NCI-H146 (cell line): ENCODE measurements at regions not wholly inside any gene's neighbourhood (a gene's known extent, or its start where the extent isn't known, plus 50 kb on each side); places are given as distances from the start of the nearest gene placed in this dataset.
"Not testable (repeated sequence)": the region's sequence is repeated elsewhere in the genome, so short reads cannot be mapped to it uniquely, and the experiment has no call there.

Experiments
- DNase-seq: peaks from one replicate; lab custom pipeline; 2025; lab: John Stamatoyannopoulos, UW

DNA sequence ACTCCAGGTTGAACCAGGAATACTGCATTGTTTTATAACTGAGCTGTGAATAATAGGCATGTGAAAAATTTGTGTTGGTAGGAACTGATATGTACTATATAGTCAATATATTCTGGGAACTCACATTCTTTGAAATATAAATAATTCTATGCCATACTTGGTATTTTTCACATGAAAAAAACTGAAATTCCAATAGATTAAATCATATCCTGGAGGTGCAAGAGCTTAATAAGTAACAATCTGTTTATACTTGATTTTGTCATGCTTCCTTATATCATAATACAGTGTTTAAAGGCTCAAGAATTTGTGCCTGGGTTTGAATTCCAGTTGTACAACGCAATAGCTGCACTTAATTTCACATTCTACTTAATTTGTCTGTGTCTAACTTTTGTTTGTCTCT, 387.0 kb downstream of the USP25 start:
- no peak for DNase-seq

- no peak for DNase-seq
Measured at GRCh38 chr21:16117331-16117730, 387.5 kb downstream of the USP25 start.

- no peak for DNase-seq
Measured at GRCh38 chr21:16117851-16118590, 388.2 kb downstream of the USP25 start.

GRCh38 chr21:16124378-16125138, 394.8 kb downstream of the USP25 start:
- DNase-seq, result no peak

DNA sequence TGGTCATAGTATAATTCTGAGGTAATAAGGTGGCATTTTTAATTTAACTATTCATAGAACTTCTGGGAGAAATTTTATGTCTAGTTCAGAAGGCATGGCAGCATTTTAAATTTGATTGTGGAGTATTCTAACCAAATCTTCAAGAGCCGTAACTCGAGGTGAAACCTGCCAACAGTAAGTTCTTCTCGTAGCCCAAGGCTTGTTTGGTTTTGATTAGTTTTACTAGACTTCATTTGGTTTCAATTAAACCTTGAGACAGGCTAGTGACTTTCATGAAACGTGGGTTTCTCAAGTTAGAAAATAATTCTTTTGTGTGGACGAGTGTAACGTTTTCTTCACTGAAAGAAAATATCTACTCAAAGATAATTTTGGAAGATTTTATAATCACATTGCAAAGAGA, 395.5 kb downstream of the USP25 start:
- no peak for DNase-seq

GRCh38 chr21:16132453-16132852, 402.7 kb downstream of the USP25 start:
- DNase-seq, result not testable (repeated sequence)

- no peak for DNase-seq
Measured at GRCh38 chr21:16133248-16133647, 403.5 kb downstream of the USP25 start.

DNA sequence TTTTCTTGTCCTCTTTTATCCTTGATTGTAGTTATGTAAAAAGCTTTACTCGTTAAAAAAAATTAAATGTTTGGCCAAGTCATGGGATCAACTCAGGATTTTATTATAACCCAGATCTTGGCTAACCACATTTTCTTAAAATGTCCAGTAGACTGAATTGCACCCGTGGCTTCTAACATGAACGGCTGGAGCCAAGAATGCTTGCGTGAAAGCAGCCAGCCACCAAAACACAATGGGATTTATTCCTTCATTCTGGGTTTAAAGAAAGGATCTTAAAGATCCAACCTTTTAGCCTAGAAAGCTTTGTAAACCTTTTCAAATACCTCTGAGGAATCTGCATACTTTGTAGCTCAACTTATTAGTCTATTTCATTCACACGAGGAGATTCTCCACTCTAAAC, 404.4 kb downstream of the USP25 start:
- no peak for DNase-seq

DNA sequence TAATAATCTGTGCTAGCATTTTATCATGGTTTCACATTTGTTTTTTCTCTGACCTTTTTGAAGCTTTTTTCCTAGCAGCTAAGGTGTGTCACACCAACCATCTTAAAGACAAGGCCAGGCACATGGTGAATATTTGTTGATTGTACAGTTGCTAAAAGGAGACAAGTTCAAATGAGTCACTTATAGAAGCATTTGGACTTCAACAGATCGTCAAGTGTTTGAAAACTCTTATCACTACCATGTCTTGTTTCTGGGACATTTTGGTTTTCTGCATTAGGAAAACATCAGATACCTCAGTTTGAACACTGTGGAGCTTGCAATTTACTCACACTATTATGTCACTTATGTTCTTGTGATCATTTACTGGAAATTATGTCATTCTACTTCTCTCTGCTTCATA, 407.3 kb downstream of the USP25 start:
- DNase-seq, result no peak

DNA sequence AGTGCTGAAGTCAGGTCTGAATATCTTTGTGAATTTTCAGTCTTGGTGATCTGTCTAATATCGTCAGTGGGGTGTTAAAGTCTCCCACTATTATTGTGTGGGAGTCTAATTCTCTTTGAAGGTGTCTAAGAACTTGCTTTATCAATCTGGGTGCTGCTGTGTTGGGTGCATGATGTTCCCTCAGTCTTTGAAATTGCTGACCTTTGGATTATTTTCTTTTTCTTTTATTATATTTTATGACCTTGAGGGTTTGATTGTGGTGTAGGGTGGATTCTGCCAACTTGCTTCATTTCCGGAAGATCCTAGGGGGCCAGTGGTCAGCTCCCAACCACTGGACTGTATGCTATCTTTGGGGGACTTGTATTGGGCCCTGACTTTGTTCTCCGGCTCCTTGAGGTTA, 415.3 kb downstream of the USP25 start:
- no peak for DNase-seq

- no peak for DNase-seq
Measured at GRCh38 chr21:16145479-16145878, 415.7 kb downstream of the USP25 start.

- DNase-seq, result no peak
Measured at GRCh38 chr21:16154321-16154720, 424.5 kb downstream of the USP25 start.

DNA sequence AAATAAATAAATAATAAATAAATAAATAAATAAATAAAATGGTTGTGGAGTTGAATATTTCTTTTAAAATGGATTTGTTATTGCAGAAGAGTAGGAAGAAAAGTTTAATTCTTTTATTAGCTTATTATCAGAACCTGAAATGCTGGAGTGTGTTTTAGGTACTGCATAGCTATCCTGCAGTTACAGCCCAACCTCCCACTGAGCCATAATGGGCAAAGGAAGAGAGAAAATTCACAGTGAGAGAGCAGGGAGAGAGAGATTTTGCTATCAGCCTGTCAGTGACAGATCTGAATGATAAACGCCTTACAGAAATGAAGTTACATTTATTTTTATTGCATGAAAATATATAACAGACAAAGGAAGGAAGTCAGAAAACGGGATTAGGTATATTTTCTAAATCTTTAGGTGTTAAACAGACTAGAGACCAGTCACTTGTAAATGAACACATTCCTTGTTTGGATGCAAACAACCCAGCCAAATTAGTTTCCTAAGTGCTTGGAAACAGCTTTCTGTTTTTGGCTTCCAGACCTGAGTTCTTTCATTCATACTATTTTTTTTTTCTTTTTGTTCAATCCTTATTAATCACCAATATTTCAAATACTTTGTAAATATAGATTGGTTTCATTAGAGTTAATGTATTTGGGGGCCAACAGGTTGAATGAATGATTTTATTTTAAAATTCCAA, 425.3 kb downstream of the USP25 start:
- DNase-seq, result no peak

- DNase-seq, result no peak
Measured at GRCh38 chr21:16156841-16157489, 427.2 kb downstream of the USP25 start.

- DNase-seq, result no peak
Measured at GRCh38 chr21:16159213-16159970, 429.6 kb downstream of the USP25 start.

GRCh38 chr21:16159971-16160350, 430.2 kb downstream of the USP25 start:
- DNase-seq, result no peak

DNA sequence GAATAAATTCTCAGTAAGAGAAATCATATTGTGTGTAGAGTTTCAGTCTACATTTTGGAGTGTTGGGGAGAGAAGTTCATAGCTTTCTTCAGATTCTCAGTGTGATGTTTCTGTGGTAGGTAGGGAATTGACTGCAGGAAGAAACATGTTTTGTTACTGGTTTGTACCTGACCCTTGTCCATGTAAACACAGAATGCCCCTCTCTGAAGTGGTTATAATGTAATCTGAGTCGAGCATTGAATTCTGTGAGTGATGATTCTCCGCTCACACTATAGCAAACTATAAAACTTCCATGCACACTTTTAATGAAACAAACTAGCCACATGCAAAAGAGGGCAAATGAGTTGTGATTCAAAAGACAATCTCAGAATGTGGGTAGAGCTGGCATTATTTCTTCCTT, 433.2 kb downstream of the USP25 start:
- no peak for DNase-seq

DNA sequence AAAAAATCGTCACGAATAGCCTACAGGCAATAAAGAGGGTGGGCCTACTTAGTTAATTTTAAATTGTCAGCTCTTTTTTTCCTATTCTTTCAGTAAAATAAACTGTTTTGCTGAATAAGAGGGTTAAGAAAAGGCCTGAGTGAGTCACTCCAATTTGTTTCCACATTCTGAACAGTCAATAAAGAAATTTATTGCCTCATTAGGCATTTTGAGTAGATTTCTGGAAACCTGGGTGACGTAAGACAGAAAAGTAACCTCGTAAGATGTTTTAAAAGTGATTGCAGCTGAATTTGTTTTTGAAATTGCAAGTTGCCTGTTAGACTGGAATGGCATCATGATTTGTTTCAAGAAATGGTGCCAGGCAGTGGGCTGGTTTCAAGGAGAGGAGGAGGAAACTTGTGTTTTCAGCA, 439.3 kb downstream of the USP25 start:
- no peak for DNase-seq

DNA sequence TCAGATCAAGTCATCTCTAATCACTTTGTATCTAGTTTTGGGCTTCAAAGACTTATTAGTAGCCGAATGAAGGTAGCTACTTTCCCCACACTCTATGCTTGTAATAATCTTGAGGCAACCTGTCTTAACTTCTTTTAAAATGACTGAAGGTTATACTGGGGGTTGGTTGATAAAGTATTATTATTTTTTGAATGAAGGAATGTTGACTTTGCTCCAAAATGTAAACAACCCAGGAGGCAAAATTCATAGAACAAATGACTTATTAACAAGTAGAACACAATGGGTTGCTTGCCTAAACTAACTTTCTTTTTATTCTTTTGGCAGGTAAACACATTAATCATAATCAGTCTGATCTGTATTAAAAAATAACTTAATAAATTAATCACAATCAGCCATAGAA, 440.0 kb downstream of the USP25 start:
- DNase-seq, result no peak

- no peak for DNase-seq
Measured at GRCh38 chr21:16176570-16176969, 446.8 kb downstream of the USP25 start.

DNA sequence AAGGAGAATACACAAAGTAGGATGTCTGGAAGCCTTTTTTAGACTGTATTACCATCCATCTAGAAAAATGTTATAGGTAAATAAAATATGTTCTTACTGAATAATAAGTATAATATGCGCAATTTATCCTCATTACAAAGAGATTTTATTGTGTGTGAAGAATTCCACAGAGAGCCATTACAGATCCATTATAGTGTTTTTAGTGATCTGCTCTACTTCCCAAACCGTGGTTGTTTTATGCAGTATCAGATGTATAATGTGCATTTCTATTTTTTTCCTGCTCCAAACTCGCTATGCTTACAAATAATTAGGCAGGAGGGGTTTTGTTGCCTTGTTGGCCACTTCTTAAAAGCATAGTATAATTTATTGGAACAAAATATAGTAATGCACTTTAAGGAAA, 447.8 kb downstream of the USP25 start:
- no peak for DNase-seq

DNA sequence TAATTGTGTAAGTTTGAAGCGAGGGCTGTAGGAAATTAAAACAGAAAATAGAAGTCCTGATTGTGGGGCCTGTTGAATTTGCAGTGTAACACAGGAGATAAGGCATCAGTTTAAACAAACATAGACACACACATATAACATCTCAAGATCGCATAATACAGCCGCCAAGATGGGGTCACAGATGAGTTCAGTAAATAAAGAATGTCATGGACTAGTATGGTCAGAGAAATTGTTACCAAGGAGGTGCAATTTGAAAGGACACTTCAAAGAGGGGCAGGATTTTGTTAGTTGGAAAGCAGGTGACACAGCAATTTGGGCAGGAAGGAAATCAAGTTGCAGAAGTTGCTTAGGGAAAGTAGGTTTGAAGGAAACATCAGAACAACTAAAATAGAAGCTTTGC, 450.0 kb downstream of the USP25 start:
- no peak for DNase-seq
